CD4-positive, alpha-beta T cell treated with Interleukin-10 for 1 hour (primary cell): ENCODE measurements at regions not wholly inside any gene's neighbourhood (a gene's known extent, or its start where the extent isn't known, plus 50 kb on each side); places are given as distances from the start of the nearest gene placed in this dataset.

Experiments
- DNase-seq: peaks from one replicate; pipeline ENCODE4 v3.0.0-alpha.2; 2020

DNA sequence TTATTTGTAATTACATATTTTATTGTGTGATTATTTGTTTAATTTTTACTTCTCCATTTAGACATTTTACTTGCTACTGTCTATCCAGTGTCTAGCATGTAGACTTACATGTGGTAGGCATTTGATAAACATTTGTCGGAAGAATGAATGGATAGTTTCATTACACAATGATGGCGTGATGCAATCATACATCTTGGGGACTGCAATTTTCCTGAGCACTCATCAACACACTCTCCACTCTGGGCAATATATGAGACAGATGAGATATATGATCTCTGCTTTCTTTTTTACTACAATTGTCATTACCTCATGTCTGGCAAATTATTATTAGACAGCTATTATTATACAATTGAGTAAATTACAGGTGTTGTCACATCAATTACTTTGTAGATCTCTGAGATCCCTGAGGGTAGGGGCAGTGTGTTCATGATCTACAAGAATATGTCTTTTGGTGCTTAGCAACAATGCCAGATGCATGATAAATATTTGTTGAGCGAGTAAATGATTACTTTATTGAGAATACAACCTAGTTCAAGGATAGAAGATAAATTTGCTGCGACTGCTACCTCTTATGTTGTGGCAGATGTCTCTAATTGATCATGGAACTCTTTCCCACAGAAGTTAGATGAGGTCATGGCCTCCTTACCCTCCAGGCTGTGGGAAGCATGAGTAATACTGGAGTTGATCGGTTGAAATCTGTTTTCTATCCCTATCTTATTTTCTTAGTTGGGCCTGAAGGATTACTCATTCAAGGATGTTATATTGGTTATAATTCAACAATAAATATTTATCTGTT is 416.0 kb downstream of the LRIG3 start:
- no peak for DNase-seq

DNA sequence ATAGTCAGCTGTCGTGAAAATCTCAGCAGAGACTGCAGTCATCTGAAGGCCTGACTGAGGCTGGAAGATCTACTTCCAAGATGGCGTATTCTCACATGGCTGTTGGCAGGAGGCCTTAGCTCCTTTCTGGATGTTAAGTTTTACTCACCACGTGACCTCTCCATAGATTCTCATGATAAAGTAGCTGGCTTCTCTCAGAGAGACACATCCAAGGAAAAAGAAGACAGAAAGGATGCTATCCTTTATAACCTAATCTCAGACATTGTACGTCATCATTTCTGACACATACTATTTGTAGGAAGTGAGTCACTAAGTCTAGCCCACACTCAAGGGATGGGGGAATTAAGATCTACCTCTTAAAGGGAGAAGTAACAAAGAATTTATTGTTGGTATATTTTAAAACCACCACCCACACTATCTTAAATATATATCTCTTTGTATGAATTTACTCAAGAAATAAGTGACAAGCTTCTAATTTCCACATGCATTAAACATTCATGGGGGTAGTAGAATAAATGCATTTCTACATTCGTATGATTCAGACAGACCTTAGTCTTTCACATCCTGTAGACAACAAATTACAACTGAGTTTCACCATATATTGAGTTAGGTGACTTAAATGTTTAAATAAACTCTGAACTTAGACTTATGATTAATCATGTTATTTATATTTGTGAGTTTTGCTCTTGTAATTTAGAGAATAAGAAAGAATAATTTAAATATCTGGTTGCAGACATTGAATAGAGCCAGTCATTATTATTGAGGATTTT is 411.0 kb downstream of the LRIG3 start:
- DNase-seq = no peak

DNA sequence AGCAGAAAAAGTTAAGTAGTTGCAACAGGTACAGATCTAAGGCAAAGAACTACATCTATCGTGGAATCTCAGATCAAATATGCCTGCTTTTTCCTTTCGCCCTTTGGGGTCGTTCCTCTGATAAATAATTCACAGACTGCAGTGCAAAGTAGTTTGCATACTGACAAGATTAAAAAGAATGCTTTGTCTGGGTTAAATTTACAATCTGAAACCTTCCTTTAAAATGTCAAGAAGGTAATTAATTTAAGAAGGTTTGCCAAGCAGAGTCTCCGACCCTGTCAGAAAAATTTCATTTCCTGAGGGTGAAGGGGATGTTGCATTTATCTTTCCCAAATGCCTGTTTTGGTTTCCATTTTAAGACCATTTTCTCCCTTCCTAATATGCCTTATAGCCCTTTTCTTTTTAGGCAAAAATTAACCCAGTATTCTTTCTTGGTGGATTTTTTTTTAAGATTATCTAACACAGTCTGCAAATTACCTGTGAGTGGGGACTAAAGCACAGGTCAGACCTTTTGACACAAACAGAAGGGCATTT is 406.9 kb downstream of the LRIG3 start:
- no peak for DNase-seq

DNA sequence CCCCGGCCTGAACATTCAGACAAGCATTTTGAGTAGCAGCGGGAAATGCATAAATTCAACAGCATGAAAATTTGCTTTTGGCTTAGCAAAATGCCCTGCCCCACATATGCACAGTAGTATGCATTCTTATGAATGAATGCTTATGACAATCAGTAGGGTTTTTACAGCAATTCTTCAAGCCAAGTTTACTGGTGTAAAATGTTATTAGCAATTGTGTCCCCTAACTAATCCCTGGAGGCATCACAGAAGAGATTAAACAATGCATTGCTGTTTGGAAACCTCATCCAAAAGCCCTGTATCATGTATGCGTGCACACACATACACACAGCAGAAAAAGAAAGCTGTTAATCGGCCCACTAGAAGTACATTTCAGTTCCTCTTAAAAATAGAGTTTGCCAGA is 406.5 kb downstream of the LRIG3 start:
- DNase-seq = no peak

DNA sequence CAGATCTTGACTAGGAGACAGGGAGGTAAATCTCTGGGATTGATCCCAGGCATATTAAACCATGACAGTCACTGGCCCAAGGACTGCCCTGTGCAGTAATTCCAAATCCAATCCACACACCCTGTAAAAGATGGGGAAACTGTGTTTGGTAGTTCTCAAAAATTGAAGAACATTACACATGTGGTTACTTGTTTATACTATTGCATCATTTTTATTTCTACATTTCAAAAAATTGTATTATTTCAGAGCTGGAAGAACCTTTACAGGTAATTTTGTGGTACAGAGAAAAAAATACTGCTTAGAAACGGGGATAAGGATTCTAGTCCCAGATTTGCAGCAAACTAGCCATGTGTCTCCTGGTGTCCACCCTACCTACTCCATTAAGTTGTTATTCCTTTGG is 400.5 kb downstream of the LRIG3 start:
- no peak for DNase-seq

DNA sequence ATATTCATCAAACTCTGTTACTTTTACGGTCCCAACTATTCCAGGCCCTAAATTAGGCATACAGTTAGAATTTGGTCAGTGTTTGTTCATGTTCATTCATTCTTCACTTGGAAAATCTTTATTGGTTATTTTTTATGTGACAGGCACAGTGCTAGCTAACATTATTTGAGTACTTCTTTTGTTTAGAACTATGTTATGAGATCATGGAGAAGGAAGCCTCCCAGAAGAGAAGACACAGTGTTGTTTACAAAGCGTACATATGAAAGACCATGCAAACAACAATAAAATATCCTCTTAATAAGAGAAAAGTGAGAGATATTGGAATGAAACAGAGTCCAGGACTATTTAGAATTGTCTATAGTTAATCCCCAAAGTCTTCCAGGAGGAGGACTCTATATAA is 399.2 kb downstream of the LRIG3 start:
- DNase-seq = no peak

DNA sequence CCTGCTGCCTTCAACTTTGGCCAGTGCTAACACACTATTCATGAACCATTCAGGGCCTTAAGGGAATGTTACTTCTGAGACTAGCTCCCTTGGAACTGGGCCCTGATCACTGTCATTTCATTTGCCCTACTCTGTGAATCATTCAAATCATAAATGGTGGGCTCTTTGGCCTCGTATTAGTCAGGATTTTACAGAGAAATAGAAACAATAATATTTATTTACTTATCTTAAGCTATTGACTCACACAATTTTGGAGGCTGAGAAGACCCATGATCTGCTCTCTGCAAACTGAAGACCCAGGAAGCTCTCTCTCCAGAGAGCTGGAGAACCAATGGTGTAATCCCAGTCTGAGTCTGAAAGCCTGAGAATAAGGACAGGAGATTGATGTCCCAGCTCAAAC is 398.5 kb downstream of the LRIG3 start:
- no peak for DNase-seq

DNA sequence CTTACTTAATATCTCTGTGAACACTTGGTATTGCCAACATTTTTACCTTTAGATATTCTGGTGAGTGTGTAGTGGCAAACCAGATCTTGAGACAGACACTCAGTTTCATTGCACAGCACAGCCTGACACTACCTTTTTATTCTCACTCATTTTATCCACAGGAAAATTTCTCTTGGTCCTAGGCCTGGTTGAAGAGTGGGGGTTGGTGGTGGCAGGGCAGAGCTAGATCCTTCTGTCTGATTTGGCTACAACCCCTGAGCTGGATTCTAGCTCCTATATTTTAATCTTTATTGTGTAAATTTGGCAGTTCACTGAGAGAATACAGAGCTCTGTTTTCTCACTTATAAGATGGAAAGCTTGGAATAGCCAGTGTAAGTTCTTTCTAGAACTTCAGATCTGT is 396.9 kb downstream of the LRIG3 start:
- DNase-seq = no peak

DNA sequence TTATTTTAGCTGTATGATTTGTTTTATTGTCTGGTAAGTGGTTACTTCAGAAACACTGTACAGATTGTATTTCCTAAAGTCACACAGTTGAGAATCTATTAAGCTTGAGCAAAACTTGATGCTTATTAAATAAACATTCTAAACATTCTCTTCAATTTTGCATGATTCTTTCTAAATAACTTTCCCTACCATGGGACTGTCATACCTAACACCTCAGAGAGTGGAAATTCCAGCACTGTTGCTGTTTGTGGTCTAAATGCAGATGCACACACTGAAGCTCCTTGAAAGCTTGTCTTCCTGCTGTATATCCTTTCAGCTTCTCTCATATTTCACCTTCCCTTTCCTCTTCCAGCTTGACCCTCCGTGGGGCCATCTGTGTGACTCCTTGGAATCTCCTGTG is 392.0 kb downstream of the LRIG3 start:
- DNase-seq = no peak

DNA sequence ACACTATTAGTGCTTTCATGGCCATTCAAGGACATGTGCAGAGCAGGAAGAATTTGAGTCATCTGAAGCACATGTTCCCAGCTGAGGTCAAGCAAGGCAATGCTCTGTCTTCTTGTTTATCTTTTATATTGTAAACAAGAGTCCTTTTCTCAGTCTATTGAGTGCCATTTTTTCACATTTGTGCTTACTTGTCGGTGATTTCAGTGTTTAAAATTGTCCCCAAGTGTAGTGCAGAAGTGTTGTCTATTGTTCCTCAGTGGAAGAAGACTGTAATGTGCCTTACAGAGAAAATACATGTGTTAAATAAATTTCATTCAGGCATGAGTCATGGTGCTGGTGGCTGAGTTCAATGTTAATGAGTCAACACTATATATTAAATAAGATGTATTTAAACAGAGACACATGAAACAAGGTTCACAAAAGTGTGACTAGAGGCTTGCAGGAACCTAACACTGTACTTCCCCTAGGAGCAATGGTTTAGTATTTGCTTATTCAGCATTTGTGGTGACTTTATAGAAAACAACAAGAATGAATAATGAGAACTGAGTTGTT is 391.1 kb downstream of the LRIG3 start:
- DNase-seq = no peak

DNA sequence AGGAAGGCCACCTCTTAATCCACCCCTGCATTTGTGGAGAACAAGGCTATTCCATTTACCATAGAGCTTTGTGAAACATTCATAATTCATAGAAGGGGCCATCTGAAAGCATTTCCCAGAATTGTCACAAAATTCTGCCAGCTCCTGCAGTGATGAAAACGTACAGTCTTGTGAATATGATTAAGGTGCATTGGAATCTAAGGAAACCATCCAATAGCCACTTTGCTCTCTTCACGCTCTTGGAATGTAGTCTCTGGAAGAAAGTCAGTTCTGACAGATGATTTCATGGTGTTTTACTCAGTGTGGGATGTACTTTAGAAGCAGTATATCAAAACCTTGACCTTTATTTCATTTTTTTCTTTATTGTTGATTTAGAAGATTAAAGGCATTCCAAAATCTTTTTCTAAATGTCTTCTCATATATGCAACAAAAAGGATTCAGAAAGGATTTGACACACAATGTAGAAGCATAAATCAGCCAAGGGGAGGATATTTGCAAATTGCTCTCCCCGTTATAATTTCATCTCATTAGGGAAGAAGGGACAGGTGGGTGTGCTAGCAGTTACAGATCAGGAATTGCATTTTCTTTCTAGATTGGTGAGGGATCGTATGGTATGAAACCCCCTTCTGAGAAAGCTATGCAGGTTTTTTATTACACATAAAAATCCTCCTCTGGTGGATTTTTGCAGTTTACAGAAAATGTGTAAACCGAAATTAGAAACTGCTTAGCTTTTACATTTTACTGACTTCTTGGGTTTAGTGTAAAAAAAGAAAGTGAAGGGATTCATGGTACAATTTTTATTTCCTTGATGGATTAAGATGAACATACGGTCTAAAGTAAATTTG is 390.2 kb downstream of the LRIG3 start:
- no peak for DNase-seq

DNA sequence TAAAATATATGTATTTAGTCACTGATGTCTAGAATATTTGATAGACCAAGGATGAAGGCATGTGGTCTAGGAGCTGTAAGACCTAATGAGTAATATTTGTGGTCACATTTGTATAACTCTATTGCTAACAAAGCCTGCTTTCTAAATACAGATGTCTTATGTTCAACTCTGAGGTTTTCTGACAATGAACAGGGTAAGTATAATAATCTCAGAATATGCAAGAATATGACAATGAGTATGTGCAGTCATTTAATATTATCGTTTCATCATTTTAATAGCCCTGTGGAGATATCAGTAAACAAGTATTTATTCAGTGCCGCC is 389.6 kb downstream of the LRIG3 start:
- no peak for DNase-seq

DNA sequence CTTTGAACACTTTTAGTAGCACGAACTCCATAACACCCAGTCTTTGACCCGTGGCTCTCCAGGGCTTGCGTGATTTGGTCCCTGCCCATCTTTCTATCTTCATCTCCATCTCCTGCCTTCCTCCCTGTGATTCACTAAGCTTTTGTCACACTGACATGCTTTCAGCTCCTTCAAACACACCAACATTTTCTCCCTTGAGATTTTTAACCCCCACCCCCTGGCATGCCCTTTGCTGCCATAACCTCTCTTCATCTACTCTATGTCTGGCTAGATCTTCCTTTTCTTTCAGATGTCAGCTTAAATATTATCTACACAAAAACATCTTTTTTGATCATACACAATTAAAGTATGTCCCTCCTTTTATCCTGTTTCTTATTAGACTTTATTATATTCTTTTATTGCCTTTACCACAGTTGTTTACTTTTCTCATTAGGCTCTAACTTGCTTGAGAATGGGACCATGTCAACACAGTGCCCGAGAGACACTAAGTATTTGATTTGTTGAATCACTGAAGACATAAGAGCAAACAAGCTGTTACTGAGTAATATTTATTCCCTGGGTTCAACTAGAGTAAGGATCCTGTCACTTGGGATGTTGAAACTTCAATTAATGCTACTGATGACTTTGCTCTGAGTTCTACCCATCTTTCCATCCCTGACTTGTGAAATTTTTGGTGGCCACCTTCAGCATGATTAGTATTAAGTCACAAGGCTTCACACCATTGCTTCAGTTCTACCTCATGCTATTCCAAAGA is 387.3 kb downstream of the LRIG3 start:
- DNase-seq = no peak

DNA sequence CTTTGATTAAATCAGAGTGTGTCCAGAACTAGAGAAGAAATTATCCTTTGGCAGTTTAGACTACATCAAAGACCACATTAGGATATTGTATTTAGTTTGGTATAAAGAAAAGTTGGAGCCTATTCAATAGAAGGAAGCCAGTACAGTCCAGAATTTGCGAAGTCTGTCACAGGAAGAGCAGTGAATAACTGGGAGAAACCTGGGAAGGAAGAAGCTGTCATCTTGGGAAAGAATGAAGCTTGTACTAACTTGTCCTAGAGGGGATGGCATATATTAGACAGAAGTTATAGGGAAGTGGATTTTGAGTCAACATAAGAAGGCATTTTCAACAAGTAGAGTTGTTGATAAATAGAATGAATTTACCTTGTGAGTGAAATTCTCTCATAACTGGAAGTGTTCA is 386.7 kb downstream of the LRIG3 start:
- no peak for DNase-seq

DNA sequence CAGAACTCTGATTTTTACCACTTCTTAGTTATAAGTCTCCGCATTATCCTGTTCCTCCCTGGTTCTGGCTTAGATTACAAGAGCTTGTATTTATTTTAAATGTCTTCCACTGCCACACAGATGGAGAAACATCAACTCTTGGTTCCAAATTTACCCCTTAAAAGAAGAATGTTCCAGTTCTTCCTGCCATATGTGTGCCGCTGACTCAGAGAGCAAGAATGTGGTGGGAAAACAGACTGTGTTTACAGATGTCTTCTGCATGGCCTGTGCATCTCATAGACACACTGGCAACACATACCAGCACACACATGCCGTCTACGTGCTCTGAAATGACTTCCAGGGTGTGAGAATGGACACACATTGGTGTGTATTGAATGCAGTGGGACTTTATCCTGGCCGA is 383.0 kb downstream of the LRIG3 start:
- no peak for DNase-seq

DNA sequence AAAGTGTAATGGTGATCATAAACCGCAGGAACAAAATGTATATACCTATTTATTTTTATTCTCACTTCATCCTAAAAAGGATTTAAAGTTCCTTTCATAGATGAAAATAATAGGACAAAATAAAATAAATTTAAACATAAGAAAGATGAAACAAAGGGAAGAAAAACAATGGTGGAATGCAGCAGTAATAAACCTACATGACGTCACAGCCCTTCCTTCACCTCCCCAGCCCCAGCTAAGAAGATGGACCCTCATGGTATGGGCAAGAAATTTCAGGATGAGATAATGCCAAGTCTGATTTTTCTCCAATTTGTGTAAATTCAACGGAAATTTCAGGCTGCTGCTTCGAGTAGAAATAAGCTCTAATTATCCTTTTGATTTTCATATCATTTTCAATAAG is 381.0 kb downstream of the LRIG3 start:
- no peak for DNase-seq

DNA sequence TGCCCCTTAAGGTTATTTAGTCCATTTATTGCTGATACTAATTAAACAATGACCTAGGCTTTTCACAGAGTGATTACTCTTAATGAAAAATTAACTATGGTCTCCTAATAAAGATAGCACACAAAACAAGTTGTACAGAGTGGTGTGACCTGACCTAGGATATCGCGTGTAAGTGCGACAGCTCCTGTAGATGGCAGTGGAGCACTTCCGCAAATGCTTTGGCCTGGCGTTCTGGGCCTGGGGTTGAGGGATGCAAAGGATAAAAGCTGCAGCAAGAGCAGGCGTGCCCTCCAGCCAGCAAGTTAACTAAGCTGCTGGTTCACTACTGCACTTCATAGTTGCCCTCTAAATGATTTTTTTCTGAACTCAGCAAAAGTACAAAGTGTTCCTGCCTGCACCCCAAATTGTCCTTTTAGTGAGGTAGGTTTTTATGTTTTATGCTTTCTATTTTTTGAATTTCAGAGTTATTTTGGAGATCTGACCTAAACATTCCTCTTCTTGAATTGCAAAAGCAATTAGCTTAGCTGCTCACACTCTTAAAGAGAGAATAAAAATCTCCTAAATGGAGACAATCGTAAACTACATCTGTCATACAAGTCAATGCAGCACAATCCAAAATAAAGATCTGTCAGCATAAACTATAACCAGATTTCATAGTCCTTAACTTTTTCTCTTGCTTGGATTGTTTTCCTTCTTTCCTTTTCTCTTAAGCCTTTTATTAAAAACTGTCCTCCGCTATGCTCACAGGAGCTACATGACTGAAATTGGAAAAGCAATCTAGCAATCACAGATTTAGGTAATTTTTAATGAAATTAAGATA is 379.6 kb downstream of the LRIG3 start:
- no peak for DNase-seq

DNA sequence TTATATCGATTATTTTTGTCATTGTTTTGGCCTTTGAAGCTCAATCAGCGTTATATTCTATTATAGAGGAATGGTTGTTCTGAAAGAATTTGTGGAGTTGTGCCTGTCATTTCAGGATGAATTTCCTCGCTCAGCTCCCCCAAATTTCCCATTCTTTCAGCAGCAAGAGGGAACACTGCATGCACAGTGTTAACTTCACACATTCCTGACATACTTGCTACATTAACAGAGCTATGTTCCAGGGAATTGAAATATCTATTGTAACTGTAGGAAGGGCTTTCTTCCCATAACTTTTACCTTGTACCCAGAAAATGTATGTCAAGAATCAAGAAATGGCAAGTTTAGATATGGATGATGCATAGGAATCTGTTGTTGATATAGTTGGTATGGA is 379.0 kb downstream of the LRIG3 start:
- no peak for DNase-seq

DNA sequence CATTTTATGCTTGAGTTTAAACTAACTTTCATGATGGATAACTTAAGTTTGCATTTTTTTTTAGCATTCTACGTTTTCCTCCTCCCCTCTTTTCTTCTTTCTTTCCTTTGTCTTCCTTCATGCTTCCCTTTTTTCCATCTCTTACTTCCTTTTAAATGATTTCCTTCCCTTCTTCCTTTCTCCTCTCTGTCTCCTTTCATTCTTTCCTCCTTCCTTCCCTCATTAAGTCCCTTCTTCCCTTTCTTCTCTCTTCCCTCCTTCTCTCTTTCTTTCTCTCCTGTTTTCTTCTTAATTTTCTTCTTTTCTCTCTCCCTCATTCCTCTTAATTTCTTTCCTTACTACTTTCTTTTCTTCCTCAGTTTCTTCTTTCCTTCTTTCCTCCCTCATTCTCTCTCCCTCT is 376.0 kb downstream of the LRIG3 start:
- DNase-seq = no peak

DNA sequence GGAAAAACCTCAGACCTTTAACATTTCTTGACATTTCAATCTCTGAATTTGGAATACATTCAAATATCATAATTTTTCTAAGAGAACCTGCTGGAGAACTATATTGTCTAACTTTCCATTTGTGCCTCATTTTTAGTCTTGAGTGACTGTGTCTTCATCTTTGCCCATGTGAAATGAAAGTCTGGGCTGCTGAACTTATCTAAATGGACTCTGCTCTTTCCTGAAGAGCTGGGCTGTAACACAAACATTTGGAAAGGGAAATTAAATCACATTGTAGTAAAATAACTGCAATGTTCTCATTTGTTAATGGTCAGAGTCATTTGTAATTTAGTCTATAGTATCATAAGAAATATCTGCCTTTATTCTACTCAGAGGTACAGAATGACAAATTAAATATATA is 373.1 kb downstream of the LRIG3 start:
- no peak for DNase-seq

DNA sequence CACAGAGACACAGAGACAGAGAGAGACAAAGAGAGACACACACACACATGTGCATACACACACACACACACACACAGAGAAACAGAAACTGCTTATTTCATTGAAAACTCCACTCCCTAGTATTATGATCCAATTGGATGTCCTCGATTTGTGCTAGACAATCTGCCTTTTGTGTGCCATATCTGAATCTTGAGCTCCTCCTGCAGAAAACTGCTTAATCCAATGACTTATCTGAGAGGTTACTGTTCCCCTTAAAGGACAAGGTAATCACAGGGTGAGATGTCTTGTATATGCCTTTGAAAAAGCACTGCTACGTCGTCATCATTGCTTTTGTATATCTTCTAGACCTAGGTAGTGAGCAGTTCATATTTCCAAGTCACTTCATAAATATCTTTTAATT is 371.5 kb downstream of the LRIG3 start:
- no peak for DNase-seq
